GM12874 (cell line): ENCODE measurements at regions not wholly inside any gene's neighbourhood (a gene's known extent, or its start where the extent isn't known, plus 50 kb on each side); places are given as distances from the start of the nearest gene placed in this dataset.

ENCODE experiments used
- CTCF ChIP-seq: IDR thresholded peaks from 2 replicates; pipeline ENCODE4 v1.5.1; 2011; ENCODE audit warnings: low read depth, mild to moderate bottlenecking, control low read depth, low read length, moderate library complexity; ENCODE audit not compliant: insufficient read depth

DNA sequence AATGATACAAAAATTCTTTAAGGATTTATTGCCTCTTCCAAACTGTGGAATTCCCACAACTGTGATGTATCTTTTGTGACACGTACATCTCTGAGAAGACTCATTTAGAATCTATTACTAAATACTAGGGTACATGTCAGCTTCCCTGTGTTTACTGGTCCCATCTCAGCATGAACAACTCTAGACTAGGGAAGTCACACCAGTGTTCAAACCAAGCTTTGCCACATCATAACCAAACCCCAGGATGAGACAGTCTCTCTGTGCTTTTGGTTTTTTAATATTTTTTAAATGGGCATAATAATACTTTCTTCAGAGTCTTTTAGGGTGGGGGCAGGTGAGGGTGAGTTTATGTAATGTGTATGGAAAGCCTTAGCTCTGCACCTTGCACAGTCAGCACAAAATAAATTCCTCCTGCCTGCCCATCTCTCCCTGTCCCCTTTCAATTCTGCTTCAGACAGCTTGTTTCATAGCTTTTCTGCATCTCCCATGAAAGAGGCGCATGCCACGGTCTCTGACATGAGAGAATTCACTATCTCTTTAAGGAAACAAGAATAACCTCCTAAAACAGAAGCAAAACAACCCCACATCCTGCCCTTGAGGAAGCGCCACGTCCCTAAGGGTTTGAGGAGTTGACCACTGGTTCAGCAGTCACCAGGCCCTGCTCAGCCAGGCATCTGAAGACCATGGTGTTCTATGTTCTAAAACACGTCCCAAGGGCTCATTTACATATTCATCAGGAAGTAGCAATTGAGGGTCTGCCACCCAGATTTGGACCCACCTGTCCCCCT is 174.5 kb downstream of the USP12 start:
- no peak for TF ChIP-seq CTCF

- TF ChIP-seq CTCF = no peak
These were observed 176.5 kb downstream of the USP12 start for GRCh38 chr13:26995159-26995558.

- no peak for TF ChIP-seq CTCF
These were observed 177.8 kb downstream of the USP12 start for GRCh38 chr13:26993780-26994179.

DNA sequence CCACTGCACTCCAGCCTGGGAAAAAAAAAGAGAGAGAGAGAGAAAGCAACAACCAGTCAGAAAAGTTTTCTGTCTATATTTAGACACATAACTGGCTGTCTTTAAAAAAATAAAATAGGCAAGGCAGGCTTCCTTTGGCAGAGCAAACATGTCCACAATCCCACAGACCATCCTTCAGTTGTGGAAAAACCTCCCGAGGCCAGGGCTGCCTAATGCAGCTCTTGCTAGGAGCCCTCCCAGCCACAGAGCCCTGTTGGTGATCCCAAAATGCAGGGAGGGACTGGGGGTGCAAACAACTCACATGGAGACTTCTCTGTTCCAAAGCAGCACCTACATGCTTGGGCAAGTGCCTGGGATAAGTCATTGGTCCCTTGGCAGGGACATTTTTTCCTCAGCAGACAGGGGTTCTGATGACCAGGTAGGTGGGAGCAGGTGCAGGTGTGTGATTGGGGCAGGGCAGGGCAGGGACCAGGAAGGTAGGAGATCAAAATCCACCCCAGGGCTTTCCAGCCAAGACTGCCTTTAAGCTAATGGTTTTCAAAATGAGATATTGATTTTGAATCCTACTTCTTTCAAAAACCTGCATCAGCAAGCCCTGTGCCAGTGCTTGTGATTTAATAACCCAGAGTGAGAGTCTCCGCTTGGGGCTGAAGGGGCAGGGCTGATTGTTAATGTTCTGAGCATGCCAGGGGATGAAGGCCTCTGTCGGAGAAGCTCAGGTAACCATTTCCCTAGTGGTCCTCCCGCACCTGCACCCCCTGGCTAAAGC is 178.5 kb downstream of the USP12 start:
- TF ChIP-seq CTCF = no peak

DNA sequence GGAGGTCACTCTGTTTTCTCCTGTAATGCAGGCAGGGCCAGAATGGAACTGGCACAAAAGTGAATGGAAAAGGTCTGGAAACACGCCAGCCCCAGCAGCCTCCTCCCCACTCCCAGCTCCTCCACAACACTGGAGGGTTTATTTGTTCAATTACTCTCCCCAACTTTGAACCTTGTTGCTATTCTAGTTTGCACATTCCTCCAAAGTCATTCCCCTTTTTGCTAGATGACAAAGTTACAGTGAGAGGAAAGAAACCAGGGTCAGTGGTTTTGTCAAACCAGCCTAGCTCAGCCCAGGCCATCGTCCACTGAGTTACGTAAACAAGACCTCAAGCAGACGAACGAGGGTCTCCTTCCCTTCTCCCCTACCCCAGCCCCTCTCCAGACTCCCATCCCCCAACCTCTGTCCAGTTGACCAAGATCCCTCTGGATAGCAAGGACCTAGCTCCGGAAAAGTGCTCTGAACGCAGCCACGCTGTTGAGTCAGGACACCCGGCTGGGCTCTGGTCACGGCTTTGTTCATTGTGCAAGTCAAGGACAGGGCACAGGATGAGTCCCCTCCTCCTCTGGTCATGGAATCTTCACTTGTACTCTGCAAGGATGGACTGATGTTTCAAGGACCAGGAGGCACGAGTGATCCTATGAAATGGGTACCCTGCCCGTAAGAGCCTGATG is 180.0 kb downstream of the USP12 start:
- TF ChIP-seq CTCF = no peak

DNA sequence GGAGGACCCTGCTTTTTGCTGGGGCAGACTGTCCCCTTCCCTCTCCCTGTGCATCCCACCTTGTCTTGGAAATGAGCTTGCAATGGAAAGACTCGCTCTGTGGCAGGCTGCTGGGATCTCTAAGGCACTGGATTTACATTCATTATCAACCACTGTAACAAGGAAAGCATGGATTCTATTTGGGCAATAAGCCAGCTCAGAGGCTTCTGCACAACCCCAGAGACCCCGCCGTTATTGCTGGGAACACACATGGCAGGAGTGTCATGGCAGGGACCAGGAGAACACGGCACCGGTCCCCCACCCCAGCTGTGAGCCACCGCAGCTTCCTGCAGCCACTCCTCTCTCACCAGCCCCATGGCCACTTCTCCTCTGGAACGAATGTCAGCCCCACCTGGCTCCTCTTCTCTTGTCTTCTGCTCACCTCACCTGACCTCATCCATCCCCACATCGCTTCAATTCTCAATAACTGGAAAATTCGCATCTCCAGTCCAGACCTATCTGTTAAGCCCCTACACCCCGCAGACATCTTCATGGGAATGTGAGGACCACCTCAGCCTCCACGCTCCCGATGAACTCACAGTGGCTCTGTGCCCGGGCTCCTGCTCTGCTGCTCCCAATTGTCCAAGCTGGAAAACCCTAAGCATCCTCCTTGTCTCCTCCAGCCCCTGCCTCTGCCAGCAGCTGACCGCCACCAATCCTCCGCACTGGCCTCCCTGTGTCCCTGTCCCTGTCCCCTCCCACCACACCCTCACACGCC is 181.5 kb downstream of the USP12 start:
- TF ChIP-seq CTCF = no peak
